Lower lobe of right lung (tissue), 2 donors: ENCODE measurements at regions not wholly inside any gene's neighbourhood (a gene's known extent, or its start where the extent isn't known, plus 50 kb on each side); places are given as distances from the start of the nearest gene placed in this dataset.

Source experiments
- ATAC-seq, 2 donors: fragments of 200-7000 bp; cut with Tn5 transposase; one replicate each; pipeline ENCODE4 v1.9.1; 2020 to 2022; ENCODE audit warnings: mild to moderate bottlenecking in 2 of 2, moderate library complexity in 2 of 2
- DNase-seq: peaks from one replicate; pipeline ENCODE4 v3.0.0-alpha.2; 2020
- H3K27ac ChIP-seq: fragments of 200-600 bp; one replicate; pipeline ENCODE4 v1.8.0; 2022
- H3K27me3 ChIP-seq: fragments of 200-600 bp; one replicate; pipeline ENCODE4 v1.8.0; 2022; ENCODE audit warnings: low read depth
- H3K36me3 ChIP-seq: fragments of 200-600 bp; one replicate; pipeline ENCODE4 v1.8.0; 2022; ENCODE audit warnings: mild to moderate bottlenecking
- H3K4me1 ChIP-seq: fragments of 200-600 bp; one replicate; pipeline ENCODE4 v1.8.0; 2022
- H3K4me3 ChIP-seq: fragments of 200-600 bp; one replicate; pipeline ENCODE4 v1.8.0; 2022; ENCODE audit warnings: mild to moderate bottlenecking
- H3K9me3 ChIP-seq: fragments of 200-600 bp; one replicate; pipeline ENCODE4 v1.8.0; 2022
- CTCF ChIP-seq: fragments of 200-600 bp; IDR thresholded peaks from one replicate; pipeline ENCODE4 v1.8.0; 2022; ENCODE audit warnings: antibody characterized with exemption, mild to moderate bottlenecking
- intact Hi-C: fragments of 100-400 bp; cut with DNase I; formaldehyde crosslinking; loops from one replicate; pipeline ENCODE4 v1.11.0; 2022
- donor health status: DM: no; HTN: yes; CAD: no; lungs with severe emphysema.

- no peak for TF ChIP-seq CTCF
- no peaks in the 10 kb centered on the region for H3K36me3 ChIP-seq
- no peak for DNase-seq
- intact Hi-C loops, result no loop called here
- H3K27ac ChIP-seq, result no peak overlapping the region
- no peak overlapping the region for H3K4me3 ChIP-seq
- no peaks in the 10 kb centered on the region for H3K4me1 ChIP-seq
- no peaks in the 10 kb centered on the region for H3K9me3 ChIP-seq
- H3K27me3 ChIP-seq, result no peaks in the 10 kb centered on the region
- no peak for ATAC-seq
Measured at GRCh38 chr6:99093456-99094190, 145.9 kb upstream of the FBXL4 start.

- no peaks in the 10 kb centered on the region for H3K4me1 ChIP-seq
- H3K27me3 ChIP-seq, result no peaks in the 10 kb centered on the region
- H3K4me3 ChIP-seq, result no peak overlapping the region
- no peak for DNase-seq
- ATAC-seq, result no peak
- no peak for TF ChIP-seq CTCF
- no peaks in the 10 kb centered on the region for H3K36me3 ChIP-seq
- intact Hi-C loops, result no loop called here
- H3K9me3 ChIP-seq, result no peaks in the 10 kb centered on the region
- H3K27ac ChIP-seq, result no peak overlapping the region
Measured at GRCh38 chr6:99092461-99092860, 144.7 kb upstream of the FBXL4 start.

GRCh38 chr6:99091985-99092384, 144.2 kb upstream of the FBXL4 start:
- no peak overlapping the region for H3K27ac ChIP-seq
- H3K4me1 ChIP-seq, result no peaks in the 10 kb centered on the region
- no peaks in the 10 kb centered on the region for H3K9me3 ChIP-seq
- no peaks in the 10 kb centered on the region for H3K36me3 ChIP-seq
- H3K4me3 ChIP-seq, result no peak overlapping the region
- intact Hi-C loops, result no loop called here
- no peak for TF ChIP-seq CTCF
- ATAC-seq (no peak), DNase-seq (no peak)
- H3K27me3 ChIP-seq, result no peaks in the 10 kb centered on the region

DNA sequence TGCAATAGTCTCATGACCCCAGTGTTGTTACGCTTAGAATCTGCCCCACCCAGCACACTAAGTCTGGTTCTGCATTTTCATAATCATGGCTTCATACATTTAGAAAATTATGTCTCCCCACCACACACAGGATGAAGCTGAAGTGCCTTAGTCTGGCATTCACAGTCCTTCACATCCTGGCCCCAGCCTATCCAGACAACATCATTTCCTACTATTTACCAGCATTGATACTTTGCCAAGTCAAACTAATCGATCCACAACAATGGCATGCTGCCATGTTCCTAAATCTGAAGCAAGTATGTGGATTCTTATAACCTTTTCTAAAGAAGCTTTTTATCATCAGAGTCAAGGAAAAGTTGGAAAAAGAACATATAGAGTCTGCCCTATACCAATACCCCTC, 132.4 kb upstream of the FBXL4 start:
- intact Hi-C loops, result no loop called here
- ATAC-seq (no peak), DNase-seq (no peak)
- H3K9me3 ChIP-seq, result no peaks in the 10 kb centered on the region
- H3K36me3 ChIP-seq, result no peaks in the 10 kb centered on the region
- TF ChIP-seq CTCF, result no peak
- H3K27me3 ChIP-seq, result no peaks in the 10 kb centered on the region
- H3K4me3 ChIP-seq, result no peak overlapping the region
- H3K4me1 ChIP-seq, result no peaks in the 10 kb centered on the region
- no peak overlapping the region for H3K27ac ChIP-seq

- no peaks in the 10 kb centered on the region for H3K9me3 ChIP-seq
- no peaks in the 10 kb centered on the region for H3K4me1 ChIP-seq
- no peak overlapping the region for H3K27ac ChIP-seq
- ATAC-seq, result no peak
- no peaks in the 10 kb centered on the region for H3K27me3 ChIP-seq
- H3K4me3 ChIP-seq, result no peak overlapping the region
- H3K36me3 ChIP-seq, result no peaks in the 10 kb centered on the region
- TF ChIP-seq CTCF, result no peak
- DNase-seq, result no peak
- intact Hi-C loops, result no loop called here
Measured at GRCh38 chr6:99079058-99079457, 131.3 kb upstream of the FBXL4 start.

DNA sequence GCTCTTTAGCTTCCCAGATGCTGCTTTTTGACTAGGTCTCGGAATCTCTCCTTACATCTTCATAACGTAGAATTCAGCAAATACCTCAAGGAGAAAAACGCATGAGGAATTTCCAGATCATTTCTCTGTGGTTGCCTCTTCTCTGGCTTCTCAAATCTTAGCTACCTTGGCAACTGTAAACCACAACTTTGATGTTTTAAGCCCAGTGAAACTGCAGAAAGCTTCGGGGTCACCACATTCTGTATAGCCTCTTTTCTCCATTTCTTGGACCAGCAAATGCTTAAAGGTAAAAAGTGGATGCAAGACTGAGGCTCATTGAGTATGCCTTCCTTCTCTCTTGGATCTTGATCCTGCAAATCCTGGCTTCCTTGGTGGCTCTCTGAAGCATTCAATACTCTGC, 125.5 kb upstream of the FBXL4 start:
- DNase-seq, result no peak
- ATAC-seq, result no peak
- Histone ChIP-seq H3K4me1 (no peaks in the 10 kb centered on the region), H3K27ac (no peak overlapping the region), H3K4me3 (no peak overlapping the region), H3K27me3 (no peaks in the 10 kb centered on the region), H3K9me3 (no peaks in the 10 kb centered on the region), H3K36me3 (no peaks in the 10 kb centered on the region)
- no peak for TF ChIP-seq CTCF
- intact Hi-C loops, result no loop called here
